ENCODE measurements at regions not wholly inside any gene's neighbourhood (a gene's known extent, or its start where the extent isn't known, plus 50 kb on each side); places are given as distances from the start of the nearest gene placed in this dataset.
A peak's percentile ranks its signal among the peaks of the same experiment; 100 is the strongest.

DNA sequence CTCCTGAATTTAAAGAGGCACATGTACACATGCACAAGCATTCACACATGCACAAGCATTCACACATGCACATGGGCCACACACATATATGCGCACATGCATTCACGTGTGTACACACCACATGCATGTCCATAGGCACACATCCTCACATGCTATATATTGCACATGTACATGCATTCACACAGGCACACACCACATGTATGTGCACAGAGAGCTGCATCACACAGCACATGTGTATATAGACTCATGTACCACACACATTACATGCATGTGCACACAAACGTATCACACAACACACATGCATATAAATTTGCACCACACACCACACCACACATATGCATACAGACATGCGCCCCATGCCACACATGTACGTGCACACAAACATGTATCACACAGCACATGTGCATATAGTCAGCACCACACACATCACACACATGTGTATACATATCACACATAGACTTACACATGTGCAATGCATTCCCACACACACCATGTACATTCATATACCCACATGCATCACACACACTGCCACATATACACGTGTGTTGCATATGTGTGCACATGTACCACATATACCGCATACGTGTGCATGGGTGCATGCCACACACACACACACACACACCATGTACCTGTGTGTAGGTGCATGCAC is 54.6 kb upstream of the COL18A1 start:
- Histone ChIP-seq H3K9me3 (replicated peaks) (no peaks in the 10 kb centered on the region), H3K27ac (replicated peaks) (peak overlapping the region; percentile 80), H3K4me1 (peaks cover 65% of the 10 kb centered on the region), H3K4me3 (no peak overlapping the region), H3K27me3 (ENCODE audit: low read depth) (no peaks in the 10 kb centered on the region), H3K36me3 (no peaks in the 10 kb centered on the region)
- DNase-seq, result no peak
- no peak for TF ChIP-seq CTCF (IDR thresholded peaks at IDR 0.05; ENCODE audit: borderline replicate concordance)
- intact Hi-C loops (cut with micrococcal nuclease), result no loop called here

- no peaks in the 10 kb centered on the region for H3K27me3 ChIP-seq (ENCODE audit: low read depth)
- DNase-seq, result no peak
- H3K4me3 ChIP-seq, result no peak overlapping the region
- intact Hi-C loops (cut with micrococcal nuclease), result no loop called here
- TF ChIP-seq CTCF (IDR thresholded peaks at IDR 0.05; ENCODE audit: borderline replicate concordance), result no peak
- H3K27ac ChIP-seq (replicated peaks), result no peak overlapping the region
- no peaks in the 10 kb centered on the region for H3K9me3 ChIP-seq (replicated peaks)
- no peaks in the 10 kb centered on the region for H3K36me3 ChIP-seq
- peaks cover 68% of the 10 kb centered on the region for H3K4me1 ChIP-seq
Observed at GRCh38 chr21:45351061-45351460, 53.9 kb upstream of the COL18A1 start.

DNA sequence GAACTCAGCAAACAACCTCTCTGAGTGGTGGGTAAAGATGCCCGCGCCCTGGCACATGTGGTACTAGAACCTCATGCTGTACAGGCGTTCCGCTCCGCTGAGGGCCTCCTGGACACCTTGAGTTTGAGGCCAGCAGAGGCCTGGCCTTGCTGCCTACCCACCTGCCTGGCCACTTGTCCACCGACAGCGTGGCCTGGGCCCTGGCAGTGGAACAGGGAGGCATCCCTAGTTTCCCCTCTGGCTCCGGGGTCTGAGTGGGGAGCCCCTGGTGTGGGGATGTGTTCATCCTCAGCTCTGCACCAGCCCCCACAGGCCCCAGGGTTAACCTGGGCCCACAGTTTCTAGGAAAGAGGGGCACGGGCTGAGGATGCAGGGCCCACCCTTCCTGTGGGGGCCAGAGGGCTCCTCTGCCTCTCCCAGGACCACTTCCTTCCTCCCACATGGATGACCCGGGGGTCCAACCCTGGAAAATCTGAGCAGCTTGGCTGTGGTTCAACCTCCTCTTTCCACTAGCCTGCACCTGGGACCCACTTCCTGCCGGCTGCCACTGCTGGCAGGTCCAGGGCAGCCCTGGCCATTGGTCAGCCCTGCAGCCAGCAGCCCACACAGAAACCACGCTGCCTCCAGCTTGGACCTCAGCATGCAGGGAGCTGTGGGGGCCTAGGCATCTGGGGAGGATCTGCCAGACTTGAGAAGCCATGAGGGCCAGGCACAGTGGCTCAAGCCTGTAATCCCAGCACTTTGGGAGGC is 53.3 kb upstream of the COL18A1 start:
- DNase-seq, result no peak
- intact Hi-C loops (cut with micrococcal nuclease), result no loop called here
- no peaks in the 10 kb centered on the region for H3K27me3 ChIP-seq (ENCODE audit: low read depth)
- no peaks in the 10 kb centered on the region for H3K36me3 ChIP-seq
- H3K4me1 ChIP-seq, result peaks cover 75% of the 10 kb centered on the region
- no peak overlapping the region for H3K27ac ChIP-seq (replicated peaks)
- H3K9me3 ChIP-seq (replicated peaks), result no peaks in the 10 kb centered on the region
- no peak for TF ChIP-seq CTCF (IDR thresholded peaks at IDR 0.05; ENCODE audit: borderline replicate concordance)
- H3K4me3 ChIP-seq, result no peak overlapping the region

DNA sequence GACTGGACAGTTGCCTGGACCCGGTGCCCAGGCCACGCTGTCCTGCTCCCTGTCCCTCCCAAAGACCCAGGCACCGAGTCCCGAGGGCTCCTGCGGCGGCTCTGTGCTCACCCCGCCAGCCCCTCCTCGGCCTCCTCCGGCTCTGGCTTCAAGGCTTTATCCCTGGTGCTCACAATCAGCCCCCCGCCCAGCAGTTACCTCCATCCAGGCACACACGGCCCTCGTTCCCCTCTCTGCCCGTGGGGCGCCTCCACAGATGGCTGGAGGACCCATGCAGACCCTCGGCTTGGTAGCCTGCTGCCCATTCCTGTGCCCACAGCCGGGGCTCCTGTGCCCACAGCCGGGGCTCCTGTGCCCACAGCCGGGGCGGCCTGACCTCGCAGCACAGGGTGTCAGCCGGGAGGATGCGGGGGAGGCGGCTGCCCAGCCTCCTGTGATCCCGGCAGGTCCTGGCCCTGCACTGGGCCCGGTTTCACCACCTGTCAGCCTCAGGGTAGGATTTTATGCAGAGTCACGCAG is 52.3 kb upstream of the COL18A1 start:
- H3K27ac ChIP-seq (replicated peaks), result no peak overlapping the region
- intact Hi-C loops (cut with micrococcal nuclease), result no loop called here
- peaks cover 83% of the 10 kb centered on the region for H3K4me1 ChIP-seq
- no peaks in the 10 kb centered on the region for H3K36me3 ChIP-seq
- no peaks in the 10 kb centered on the region for H3K27me3 ChIP-seq (ENCODE audit: low read depth)
- no peak overlapping the region for H3K4me3 ChIP-seq
- DNase-seq, result no peak
- TF ChIP-seq CTCF (IDR thresholded peaks at IDR 0.05; ENCODE audit: borderline replicate concordance), result no peak
- H3K9me3 ChIP-seq (replicated peaks), result no peaks in the 10 kb centered on the region

DNA sequence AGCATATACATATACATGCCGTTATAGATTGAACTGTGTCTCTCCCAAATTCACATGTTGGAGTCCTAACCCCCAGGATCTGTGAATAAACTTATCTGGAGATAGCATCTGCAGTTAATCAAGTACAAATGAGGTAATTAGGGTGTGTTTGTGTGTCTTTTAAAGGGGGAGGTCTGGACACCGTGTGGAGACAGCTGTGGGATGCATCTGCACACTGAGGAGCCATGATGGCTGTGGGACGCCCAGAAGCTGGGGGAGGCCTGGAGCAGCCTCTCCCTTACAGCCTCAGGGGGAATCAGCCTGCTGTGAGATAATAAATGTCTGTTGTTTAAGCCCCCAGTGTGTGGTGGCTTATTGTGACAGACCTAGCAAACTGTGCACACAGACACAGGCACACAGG is 51.8 kb upstream of the COL18A1 start:
- Histone ChIP-seq H3K9me3 (replicated peaks) (no peaks in the 10 kb centered on the region), H3K4me1 (peaks cover 83% of the 10 kb centered on the region), H3K27me3 (ENCODE audit: low read depth) (no peaks in the 10 kb centered on the region), H3K27ac (replicated peaks) (no peak overlapping the region), H3K36me3 (no peaks in the 10 kb centered on the region), H3K4me3 (no peak overlapping the region)
- TF ChIP-seq CTCF (IDR thresholded peaks at IDR 0.05; ENCODE audit: borderline replicate concordance), result no peak
- intact Hi-C loops (cut with micrococcal nuclease), result no loop called here
- no peak for DNase-seq
